Neural cell (in vitro differentiated cells): ENCODE measurements at regions not wholly inside any gene's neighbourhood (a gene's known extent, or its start where the extent isn't known, plus 50 kb on each side); places are given as distances from the start of the nearest gene placed in this dataset.

Source experiments
- H2AFZ ChIP-seq: fragments of 200-600, 300-800 bp; sonication (generic), shearing (Covaris generic); 2 replicates; pipeline ENCODE4 v1.6.0; 2014; ENCODE audit warnings: low read depth, mild to moderate bottlenecking, antibody characterized with exemption, low read length, moderate library complexity
- H3F3A ChIP-seq: fragments of 200-600 bp; shearing (Covaris generic); 2 replicates; pipeline ENCODE4 v1.6.1; 2016; ENCODE audit warnings: mild to moderate bottlenecking, moderate library complexity, mixed read lengths, antibody characterized with exemption, low read length; ENCODE audit not compliant: insufficient read depth, poor library complexity, severe bottlenecking
- H3K27ac ChIP-seq: fragments of 200-600, 300-800 bp; sonication (generic), shearing (Covaris generic); 2 replicates; pipeline ENCODE4 v1.5.1; 2014; ENCODE audit warnings: mild to moderate bottlenecking, low read length, moderate library complexity
- H3K27me3 ChIP-seq: fragments of 300-800, 200-600 bp; sonication (generic), shearing (Covaris generic); 2 replicates; pipeline ENCODE4 v1.6.0; 2014; ENCODE audit warnings: mild to moderate bottlenecking, low read depth, low read length, moderate library complexity; ENCODE audit not compliant: insufficient read depth
- H3K36me3 ChIP-seq: fragments of 300-800, 200-600 bp; sonication (generic), shearing (Covaris generic); 2 replicates; pipeline ENCODE4 v1.5.1; 2014; ENCODE audit warnings: mild to moderate bottlenecking, antibody characterized with exemption, low read length, moderate library complexity; ENCODE audit not compliant: insufficient read depth
- H3K4me2 ChIP-seq: fragments of 300-800, 200-600 bp; sonication (generic), shearing (Covaris generic); 2 replicates; pipeline ENCODE4 v1.6.0; 2014; ENCODE audit warnings: mild to moderate bottlenecking, low read length
- H3K4me3 ChIP-seq: fragments of 300-800, 200-600 bp; sonication (generic), shearing (Covaris generic); 2 replicates; pipeline ENCODE4 v1.5.1; 2014; ENCODE audit warnings: mild to moderate bottlenecking, low read length, moderate library complexity
- H3K79me2 ChIP-seq: fragments of 200-600 bp; shearing (Covaris generic); replicated peaks from 2 replicates; pipeline ENCODE4 v1.6.0; 2014; ENCODE audit warnings: mild to moderate bottlenecking, low read length, moderate library complexity; ENCODE audit not compliant: insufficient read depth
- H3K9ac ChIP-seq: fragments of 300-800, 200-600 bp; sonication (generic), shearing (Covaris generic); 2 replicates; pipeline ENCODE4 v1.6.1; 2016; ENCODE audit warnings: mild to moderate bottlenecking, low read length, mixed read lengths
- H3K9me2 ChIP-seq: fragments of 200-600 bp; shearing (Covaris generic); 2 replicates; pipeline ENCODE4 v1.6.1; 2016; ENCODE audit warnings: mild to moderate bottlenecking, low read length, mixed read lengths; ENCODE audit not compliant: insufficient read depth
- H3K9me3 ChIP-seq: fragments of 200-600, 300-800 bp; sonication (generic), shearing (Covaris generic); 2 replicates; pipeline ENCODE4 v1.6.1; 2016; ENCODE audit warnings: mild to moderate bottlenecking, mixed run types, low read length, moderate library complexity, mixed read lengths
- H4K20me1 ChIP-seq: fragments of 200-600 bp; shearing (Covaris generic); 2 replicates; pipeline ENCODE4 v1.6.1; 2016; ENCODE audit warnings: mild to moderate bottlenecking, mixed run types; ENCODE audit not compliant: insufficient read depth
- CTCF ChIP-seq: fragments of 450-650 bp; IDR thresholded peaks from 2 replicates; pipeline ENCODE4 v1.5.1; 2014; ENCODE audit warnings: antibody characterized with exemption, mild to moderate bottlenecking, moderate library complexity; ENCODE audit not compliant: poor library complexity, severe bottlenecking
- EP300 ChIP-seq: fragments of 450-650 bp; conservative IDR thresholded peaks from 2 replicates; pipeline ENCODE4 v1.6.1; 2014; ENCODE audit warnings: antibody characterized with exemption, mild to moderate bottlenecking, moderate library complexity; ENCODE audit not compliant: poor library complexity, severe bottlenecking
- EZH2 ChIP-seq: fragments of 200-600, 300-800 bp; shearing (Covaris generic), sonication (generic); IDR thresholded peaks from 2 replicates; pipeline ENCODE4 v1.6.1; 2014; ENCODE audit warnings: antibody characterized with exemption, low read length, borderline replicate concordance, mild to moderate bottlenecking; ENCODE audit not compliant: insufficient read depth, poor library complexity, severe bottlenecking
- MXI1 ChIP-seq: fragments of 450-650 bp; conservative IDR thresholded peaks from 2 replicates; pipeline ENCODE4 v1.6.1; 2014; ENCODE audit warnings: antibody characterized with exemption, mild to moderate bottlenecking; ENCODE audit not compliant: poor library complexity, severe bottlenecking
- POLR2AphosphoS5 ChIP-seq: IDR thresholded peaks from 2 replicates; pipeline ENCODE4 v1.6.1; 2012
- RAD21 ChIP-seq: fragments of 450-650 bp; conservative IDR thresholded peaks from 2 replicates; pipeline ENCODE4 v1.6.1; 2014; ENCODE audit warnings: antibody characterized with exemption, mild to moderate bottlenecking, moderate library complexity
- REST ChIP-seq: IDR thresholded peaks from 2 replicates; pipeline ENCODE4 v1.6.1; 2012; ENCODE audit warnings: borderline replicate concordance
- SMC3 ChIP-seq: fragments of 450-650 bp; conservative IDR thresholded peaks from 2 replicates; pipeline ENCODE4 v1.6.1; 2014; ENCODE audit warnings: antibody characterized with exemption, mild to moderate bottlenecking, moderate library complexity; ENCODE audit not compliant: poor library complexity
- TAF1 ChIP-seq: IDR thresholded peaks from 2 replicates; pipeline ENCODE4 v1.6.1; 2012; ENCODE audit warnings: low read depth

GRCh38 chr5:125410537-125411070 lies 664.2 kb upstream of the ZNF608 start:
- Histone ChIP-seq H3K79me2 (no peaks in the 10 kb centered on the region), H3K27me3 (no peaks in the 10 kb centered on the region), H3K9me2 (no peaks in the 10 kb centered on the region), H4K20me1 (no peaks in the 10 kb centered on the region), H3K4me2 (peak overlapping the region; percentile 25), H3K27ac (peak overlapping the region; percentile 92), H3K9ac (peak overlapping the region; percentile 63), H3K9me3 (no peaks in the 10 kb centered on the region), H3K4me3 (peak overlapping the region; percentile 36), H3F3A (peaks cover 6% of the 10 kb centered on the region), H3K36me3 (no peaks in the 10 kb centered on the region), H2AFZ (no peak overlapping the region)
- no peak for TF ChIP-seq POLR2AphosphoS5
- TF ChIP-seq EP300: peak; percentile 17
- no peak for TF ChIP-seq CTCF
- no peak for TF ChIP-seq MXI1
- TF ChIP-seq TAF1: no peak
- peak; percentile 34 for TF ChIP-seq RAD21

DNA sequence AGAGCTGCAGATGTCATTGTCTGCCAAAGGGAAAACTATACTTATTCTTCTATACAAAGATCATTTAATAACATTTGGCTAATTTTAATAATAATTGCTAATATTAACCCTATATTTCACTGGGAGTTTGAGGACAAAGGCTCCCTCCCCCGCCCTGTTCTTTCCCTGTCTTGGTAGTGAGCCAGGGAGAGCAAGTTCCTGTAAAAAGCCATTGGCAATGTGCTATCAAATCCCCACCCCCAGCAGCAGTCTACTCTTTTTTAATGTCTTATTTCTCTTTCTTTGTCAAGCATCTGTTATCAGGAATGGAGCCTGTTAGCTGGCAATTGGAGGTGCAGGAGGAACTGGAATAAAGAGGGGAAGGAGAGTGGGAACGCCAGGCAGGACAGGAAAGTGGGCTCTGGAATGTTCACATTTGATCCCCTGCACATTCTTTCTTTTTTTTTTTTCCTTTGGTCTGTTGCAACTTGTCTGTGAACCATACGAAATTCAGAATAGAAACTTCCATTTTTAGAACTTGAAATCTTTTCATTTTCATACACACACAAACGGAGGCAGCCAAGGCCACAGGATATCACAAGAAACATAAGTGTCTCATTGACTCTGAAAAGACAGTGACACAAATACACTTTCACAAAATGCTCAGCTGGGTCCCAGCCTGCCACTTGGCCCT lies 664.8 kb upstream of the ZNF608 start:
- Histone ChIP-seq H3K79me2 (no peaks in the 10 kb centered on the region), H3K9me2 (no peaks in the 10 kb centered on the region), H3K27me3 (no peaks in the 10 kb centered on the region), H3K4me3 (peak overlapping the region; percentile 36), H3K9me3 (no peaks in the 10 kb centered on the region), H3K36me3 (no peaks in the 10 kb centered on the region), H3K27ac (peak overlapping the region; percentile 92), H2AFZ (no peak overlapping the region), H3K4me2 (peak overlapping the region; percentile 25), H3K9ac (peak overlapping the region; percentile 63), H3F3A (peaks cover 6% of the 10 kb centered on the region), H4K20me1 (no peaks in the 10 kb centered on the region)
- TF ChIP-seq POLR2AphosphoS5 (no peak), RAD21 (no peak), CTCF (no peak), MXI1 (no peak), REST (peak; percentile 57), EP300 (no peak), TAF1 (no peak), SMC3 (no peak), EZH2 (no peak)
